Erythroblast (primary cell): ENCODE measurements at regions not wholly inside any gene's neighbourhood (a gene's known extent, or its start where the extent isn't known, plus 50 kb on each side); places are given as distances from the start of the nearest gene placed in this dataset.

Source experiments
- GATA1 ChIP-seq: IDR thresholded peaks from 2 replicates; pipeline ENCODE4 v1.6.1; 2011; ENCODE audit warnings: low read depth, mild to moderate bottlenecking, control low read depth, low read length, moderate library complexity
- POLR2A ChIP-seq: IDR thresholded peaks from 2 replicates; pipeline ENCODE4 v1.6.1; 2011; ENCODE audit warnings: mild to moderate bottlenecking, low read length

- TF ChIP-seq POLR2A (no peak), GATA1 (no peak)
Observed at GRCh38 chr22:47627556-47628253, 865.3 kb downstream of the TBC1D22A start.
